Stimulated activated CD4-positive, alpha-beta T cell treated with anti-CD3 and anti-CD28 coated beads, Interleukin-2, amount 100 ng/mL, for 24 hours (primary cell): ENCODE measurements at regions not wholly inside any gene's neighbourhood (a gene's known extent, or its start where the extent isn't known, plus 50 kb on each side); places are given as distances from the start of the nearest gene placed in this dataset.
"Not testable (repeated sequence)": the region's sequence is repeated elsewhere in the genome, so short reads cannot be mapped to it uniquely, and the experiment has no call there.

ENCODE experiments used
- DNase-seq, 2 donors: peaks; one replicate each; pipeline ENCODE4 v3.0.0-alpha.2; 2020

DNA sequence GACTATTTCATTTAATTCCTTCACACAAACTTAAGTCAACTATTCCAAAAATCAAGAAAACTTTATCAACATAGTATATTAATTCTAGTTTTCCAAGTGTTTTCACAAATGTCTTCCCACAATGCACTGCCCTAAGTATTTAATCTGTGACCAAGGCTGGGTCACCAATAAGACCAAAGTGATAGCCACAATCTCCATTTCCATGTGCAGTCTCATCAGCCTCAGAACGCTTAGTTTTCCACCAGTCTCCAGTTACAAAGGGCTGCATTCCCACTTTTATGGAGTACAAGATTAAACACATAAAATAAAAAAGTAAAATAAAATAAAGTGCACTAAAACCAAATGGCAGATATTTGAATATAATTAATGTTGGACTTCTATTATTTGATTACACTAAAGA, 371.6 kb upstream of the CCNH start:
- DNase-seq, result no peak

DNA sequence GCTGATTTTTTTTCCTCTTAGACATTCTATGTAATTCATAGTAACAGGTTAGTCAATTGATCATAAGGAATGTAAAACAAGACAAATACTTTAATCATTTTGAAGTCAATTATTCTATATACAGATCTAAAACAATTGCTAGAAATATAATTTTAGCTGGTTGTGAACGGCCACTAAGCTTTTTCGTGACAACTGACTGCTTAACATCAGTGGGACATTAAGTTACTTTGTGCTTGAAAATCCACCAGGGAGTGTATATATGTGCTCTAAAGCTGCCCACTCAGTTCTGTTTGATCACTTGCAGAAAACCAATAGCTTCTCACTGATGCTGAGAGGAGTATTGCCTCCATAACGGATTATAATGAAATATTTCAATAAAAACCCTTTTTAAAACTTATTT, 370.2 kb upstream of the CCNH start:
- no peak for DNase-seq

DNA sequence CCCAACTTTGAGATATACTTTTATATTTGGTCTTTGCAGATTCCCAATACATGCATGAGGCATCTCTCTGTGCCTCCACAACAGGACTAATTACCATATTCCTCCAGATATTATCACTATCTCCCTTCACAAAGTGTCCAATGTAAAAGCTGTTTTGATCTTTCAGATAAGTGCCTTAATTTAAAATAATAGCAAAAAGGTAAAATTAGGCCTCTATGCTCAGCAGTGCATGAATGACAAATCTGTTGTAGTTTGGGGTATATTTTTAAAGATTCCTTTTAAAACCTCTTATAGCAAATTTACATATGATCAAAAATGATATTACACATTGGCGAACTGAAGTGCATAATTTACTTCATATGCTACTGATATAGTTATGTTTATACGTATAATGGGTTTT, 369.2 kb upstream of the CCNH start:
- no peak for DNase-seq

DNA sequence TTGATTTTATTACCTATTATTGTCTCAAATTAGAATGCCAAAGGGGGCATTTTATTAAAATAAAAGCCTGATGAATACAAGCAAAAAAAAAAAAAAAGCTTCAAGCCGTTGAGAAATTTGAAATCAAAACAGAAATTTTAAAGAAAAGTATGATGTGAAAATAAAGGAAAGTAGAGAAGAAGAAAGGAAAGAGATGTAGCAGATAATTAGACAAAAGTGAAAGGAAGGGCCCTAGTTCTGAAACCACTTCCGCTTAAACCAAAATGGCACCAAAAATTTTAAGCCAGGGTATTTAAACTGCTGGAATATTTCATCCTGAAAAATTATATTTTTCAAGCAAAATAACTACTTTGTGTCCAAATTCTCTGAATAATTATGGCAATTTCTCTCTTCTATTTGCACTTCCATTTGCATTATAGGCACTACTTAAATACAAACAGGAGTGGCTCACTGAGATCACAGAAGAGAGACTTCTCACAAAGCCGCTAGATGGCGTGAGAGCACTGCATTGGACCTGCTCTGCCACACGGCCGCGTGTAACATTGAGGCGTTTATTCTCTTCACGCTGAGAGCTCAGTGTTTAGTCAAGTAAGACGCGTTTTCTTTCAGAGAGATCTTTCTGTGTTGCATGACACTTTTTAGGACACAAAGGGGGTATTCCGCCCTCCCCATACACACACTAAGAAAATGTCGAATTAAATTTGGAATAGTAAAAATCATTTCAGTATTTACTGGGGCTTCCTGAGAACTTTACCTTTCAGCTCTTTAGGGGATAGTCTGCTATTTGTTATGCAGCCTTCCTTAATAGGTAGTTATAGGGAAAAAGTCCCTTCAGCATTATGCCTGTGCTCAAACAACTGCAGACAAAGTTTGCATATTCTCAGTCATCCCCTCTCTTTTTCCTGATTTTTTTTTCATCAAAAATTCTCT, 368.4 kb upstream of the CCNH start:
- peak; percentile 76 to 79 for DNase-seq

GRCh38 chr5:87778876-87779275, 366.1 kb upstream of the CCNH start:
- no peak for DNase-seq

DNA sequence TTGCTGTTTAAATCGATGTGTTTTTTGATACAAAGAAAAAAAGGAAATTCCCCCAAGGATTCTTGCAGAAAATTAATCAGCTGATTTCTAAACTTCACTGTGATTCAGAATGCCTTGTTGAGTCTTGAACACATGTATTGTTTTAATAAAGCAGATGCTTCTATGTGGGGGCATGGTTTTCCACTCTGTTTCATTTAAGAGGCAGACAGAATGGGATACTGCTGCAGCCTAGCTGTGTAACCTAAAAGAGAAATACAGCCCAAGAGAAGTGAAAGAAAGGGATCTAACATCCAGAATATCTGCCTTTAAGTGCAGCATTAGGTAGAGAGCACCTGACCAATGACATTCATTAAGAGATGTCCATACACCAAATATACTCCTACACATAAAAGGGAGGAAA, 365.1 kb upstream of the CCNH start:
- no peak for DNase-seq

DNA sequence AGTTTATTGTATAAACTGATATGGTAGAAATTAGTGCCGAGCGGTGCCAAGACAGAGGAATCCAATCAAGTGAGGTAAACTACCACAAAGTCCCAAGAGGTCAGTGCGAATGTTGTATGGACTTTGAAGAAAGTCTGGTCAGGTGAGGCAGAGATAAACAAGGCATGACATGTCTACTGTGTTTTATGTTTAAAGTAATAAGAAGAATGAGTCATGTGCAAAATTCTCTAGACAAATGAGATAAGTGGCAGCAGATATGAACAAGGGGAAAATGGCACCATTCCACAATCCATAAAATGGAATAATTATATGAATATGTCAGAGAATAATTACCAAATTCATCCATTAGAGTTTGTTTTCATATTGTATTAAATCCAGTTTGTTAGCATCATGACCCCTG, 364.1 kb upstream of the CCNH start:
- DNase-seq, result no peak

DNA sequence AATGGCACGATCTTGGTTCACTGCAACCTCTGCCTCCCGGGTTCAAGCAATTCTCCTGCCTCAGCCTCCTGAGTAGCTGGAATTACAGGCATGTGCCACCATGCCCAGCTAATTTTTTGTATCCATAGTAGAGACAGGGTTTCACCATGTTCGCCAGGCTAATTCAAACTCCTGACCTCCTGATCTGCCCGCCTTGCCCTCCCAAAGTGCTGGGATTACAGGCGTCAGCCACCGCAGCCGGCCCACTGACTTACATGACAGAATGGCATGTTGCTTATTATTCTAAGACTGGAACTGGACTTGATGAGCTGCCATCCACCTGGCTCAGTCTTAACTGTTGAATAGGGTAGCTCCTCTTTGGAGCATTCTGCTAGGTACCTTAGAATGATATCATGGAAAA, 363.6 kb upstream of the CCNH start:
- not testable (repeated sequence) for DNase-seq

DNA sequence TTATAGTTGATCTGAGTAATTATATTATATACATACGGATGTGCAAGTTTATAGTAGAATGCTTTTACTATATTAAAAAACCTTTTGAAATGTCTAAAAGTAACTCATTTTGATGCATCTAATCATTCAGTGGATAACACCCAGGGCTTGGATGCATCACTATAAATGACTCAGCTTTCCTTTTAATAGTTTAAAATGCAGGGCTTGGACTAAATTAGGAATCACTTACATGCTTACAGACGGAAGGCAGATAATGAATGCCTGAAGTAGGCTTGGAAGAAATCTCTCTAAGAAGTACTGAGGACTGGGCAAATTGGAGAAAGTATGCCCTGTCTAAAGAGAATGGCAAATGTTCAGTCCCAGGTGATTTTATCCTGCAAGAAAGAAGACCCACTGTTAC, 362.5 kb upstream of the CCNH start:
- no peak for DNase-seq

DNA sequence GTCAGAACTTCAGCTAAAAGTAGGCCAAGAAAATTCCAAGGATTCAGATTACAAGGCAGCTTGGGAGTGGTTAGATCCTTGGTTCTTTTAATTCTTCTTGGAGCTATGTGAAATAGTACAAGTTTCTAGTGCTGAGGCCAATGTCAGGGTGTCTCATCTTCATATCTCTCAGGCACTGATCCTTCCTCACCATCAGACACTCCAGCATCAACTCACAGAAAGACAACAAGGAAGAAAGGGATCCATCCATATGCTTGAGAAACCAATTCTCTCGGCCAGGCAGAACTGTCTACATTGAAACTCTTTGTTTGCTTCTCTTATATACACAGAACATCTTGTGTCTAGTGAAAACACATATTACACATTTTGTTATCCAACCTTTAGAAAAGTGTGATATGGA, 362.1 kb upstream of the CCNH start:
- DNase-seq, result no peak

DNA sequence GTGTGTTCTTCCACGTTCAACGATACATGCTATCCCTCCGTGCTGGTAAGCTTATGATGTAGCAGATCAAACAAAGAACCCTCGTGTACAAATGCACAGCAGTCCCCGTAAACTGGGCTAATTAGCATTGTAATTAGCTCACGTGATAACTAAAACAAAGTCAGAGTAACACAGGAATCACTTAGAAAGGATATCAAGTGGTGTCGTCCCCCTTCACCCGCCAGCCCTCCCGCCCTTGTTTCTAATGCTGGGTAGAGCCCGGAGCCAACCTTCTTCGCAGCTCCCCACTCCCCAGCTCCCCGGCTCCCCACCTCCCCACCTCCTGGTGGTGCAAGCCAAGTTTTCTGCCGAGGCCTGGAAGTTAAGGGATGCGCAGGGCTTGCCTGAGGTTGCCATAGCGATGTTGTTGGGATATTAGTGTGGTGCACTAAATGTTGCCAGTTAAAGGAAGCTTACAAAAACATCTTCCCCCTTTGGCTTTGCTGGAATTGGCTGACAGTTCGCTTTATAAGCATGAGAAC, 357.9 kb upstream of the CCNH start:
- DNase-seq, result no peak

GRCh38 chr5:87770016-87770570, 357.4 kb upstream of the CCNH start:
- no peak for DNase-seq

DNA sequence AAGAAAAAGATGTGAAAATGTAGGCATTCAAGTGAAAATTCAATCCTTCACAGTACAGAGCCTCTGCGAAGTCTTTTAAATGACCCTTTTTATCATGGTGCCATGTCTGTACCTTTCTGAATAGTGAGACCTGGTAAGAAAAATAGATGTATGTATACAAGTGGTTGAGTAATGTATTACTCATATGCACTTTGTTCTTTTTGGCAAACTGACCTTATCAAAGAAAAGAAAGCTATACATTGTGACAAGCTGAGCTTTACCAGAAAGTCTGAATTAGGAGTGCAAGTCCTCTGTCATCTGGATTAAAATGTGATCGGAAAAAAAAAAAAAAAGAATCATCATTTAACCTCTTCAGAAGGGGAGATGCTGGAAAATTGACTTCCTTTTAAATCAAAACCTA, 356.4 kb upstream of the CCNH start:
- no peak for DNase-seq

DNA sequence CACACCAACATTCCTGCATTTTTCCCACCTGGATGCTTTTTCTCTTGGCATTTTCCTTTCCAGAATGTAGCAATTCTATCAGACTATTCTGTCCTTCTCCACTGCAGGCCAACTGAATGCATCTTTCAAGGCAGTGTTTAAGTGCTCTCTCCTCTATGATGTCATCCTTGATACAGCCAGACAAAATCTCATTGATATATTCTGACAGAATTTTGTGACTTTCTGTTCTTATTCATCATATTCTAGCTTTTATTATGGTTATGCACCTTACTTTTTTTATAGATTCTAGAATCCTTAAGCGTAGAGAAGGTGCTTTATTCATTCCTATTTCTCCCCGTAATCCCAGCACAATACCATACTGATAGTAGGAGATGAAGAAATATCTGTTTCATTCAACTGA, 355.5 kb upstream of the CCNH start:
- DNase-seq, result no peak

DNA sequence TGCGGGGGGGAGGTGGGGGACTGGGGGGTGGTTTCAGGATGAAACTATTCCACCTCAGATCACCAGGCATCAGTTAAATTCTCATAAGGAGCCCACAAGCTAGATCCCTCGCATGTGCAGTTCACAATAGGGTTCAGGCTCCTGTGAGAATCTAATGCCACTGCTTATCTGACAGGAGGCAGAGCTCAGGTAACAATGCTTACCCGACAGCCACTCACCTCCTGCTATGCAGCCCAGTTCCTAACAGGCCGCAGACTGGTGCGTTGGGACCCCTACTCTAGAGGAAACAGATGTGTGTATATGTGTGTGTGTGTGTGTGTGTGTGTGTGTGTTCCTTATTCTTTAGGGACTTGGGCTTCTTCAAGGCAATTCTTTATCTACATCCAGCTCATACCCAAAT, 352.3 kb upstream of the CCNH start:
- DNase-seq, result no peak

- DNase-seq, result no peak
Observed at GRCh38 chr5:87762631-87763030, 349.9 kb upstream of the CCNH start.

DNA sequence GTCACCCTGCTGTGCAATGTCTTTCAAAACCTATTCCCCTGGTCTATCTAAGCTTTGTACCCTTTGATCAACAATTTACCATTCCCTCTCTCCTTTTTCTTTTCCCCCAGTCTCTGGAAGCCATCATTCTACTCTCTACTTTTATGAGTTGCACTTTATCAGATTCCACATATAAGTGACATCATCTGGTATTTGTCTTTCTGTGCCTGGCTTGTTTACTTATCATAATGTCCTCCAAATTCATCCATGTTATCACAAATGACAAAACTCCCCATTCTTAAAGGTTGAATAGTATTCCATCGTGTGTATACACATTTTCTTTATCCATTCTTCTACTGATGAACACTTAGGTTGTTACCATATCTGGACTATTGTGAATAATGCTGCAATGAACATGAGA, 344.2 kb upstream of the CCNH start:
- DNase-seq, result no peak

GRCh38 chr5:87755360-87755759, 342.6 kb upstream of the CCNH start:
- no peak for DNase-seq

DNA sequence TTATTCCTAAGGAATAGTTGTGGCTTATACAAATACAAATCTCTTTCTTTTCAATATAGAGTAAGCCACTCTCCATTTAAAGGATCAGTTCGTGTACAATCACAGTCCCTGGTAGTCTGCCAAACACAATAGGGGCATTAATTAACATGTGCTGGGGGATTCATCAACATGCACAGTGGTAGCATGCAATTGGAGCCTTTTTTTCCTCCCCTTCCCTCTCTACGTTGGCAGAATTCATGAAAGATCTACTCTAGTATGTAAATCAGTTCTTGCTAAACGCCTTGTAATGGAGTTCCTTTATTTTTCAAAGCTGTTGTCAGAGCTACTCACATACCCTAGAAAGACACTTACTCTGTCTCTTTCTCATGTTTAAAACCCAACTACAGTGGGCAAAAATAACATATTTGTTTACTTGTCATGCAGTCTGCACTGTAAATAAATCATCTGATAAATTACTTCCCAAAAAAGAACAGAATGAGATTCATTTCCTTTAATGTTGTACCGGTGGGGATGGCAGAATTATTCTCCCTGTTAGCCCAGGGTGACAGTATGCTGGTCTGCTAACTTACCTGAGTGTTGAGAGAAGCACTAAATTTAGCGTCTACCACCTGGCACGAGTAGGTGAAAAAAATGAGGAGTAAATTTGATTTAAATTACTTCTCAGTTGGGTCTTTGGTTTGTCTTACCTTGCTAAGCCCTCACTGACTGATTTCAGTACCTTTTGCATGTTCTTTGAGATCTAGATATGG, 341.5 kb upstream of the CCNH start:
- DNase-seq, result no peak

GRCh38 chr5:87752362-87752761, 339.6 kb upstream of the CCNH start:
- no peak for DNase-seq

GRCh38 chr5:87751824-87752223, 339.1 kb upstream of the CCNH start:
- DNase-seq, result no peak

GRCh38 chr5:87746891-87747377, 334.2 kb upstream of the CCNH start:
- DNase-seq, result no peak

DNA sequence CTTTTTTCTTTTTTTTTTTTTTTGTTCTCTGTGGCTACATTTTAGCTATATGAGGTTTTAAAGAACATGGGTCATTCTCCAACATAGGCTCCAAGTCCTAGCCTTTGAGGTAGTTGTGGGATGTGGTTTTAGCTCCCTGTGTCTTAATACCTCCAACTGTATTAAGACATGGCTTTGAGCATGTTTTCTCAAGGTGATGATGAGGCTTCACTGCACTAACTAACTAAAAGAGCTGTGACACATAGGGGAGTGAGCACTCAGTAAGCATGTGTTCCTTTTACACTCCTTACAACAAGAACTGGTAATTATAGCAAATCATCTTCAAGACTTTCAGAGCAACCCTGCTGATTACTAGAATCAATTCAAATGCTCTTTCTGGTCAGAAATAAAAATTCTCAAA, 333.6 kb upstream of the CCNH start:
- no peak for DNase-seq

GRCh38 chr5:87741881-87742280, 329.2 kb upstream of the CCNH start:
- no peak for DNase-seq
